Keratinocyte (primary cell): ENCODE measurements at regions not wholly inside any gene's neighbourhood (a gene's known extent, or its start where the extent isn't known, plus 50 kb on each side); places are given as distances from the start of the nearest gene placed in this dataset.

Experiments used
- DNase-seq: peaks from one replicate; pipeline ENCODE4 v3.0.0-alpha.2; 2011; ENCODE audit warnings: low read depth, missing footprints, low spot score
- FAIRE-seq: peaks from 2 replicates; lab custom pipeline; 2011; peaks lifted over from hg19 to GRCh38; lab: Jason Lieb, UNC
- H2AFZ ChIP-seq: 2 replicates; pipeline ENCODE4 v1.6.0; 2012; ENCODE audit warnings: low read length, control low read depth, inconsistent platforms; ENCODE audit not compliant: control insufficient read depth
- H3K27ac ChIP-seq: 2 replicates; pipeline ENCODE4 v1.5.1; 2011; ENCODE audit warnings: low read length; ENCODE audit not compliant: control insufficient read depth, insufficient read depth
- H3K27me3 ChIP-seq: 3 replicates; pipeline ENCODE4 v1.6.0; 2011; ENCODE audit warnings: low read length; ENCODE audit not compliant: control insufficient read depth, insufficient read depth; ENCODE audit errors: extremely low read depth
- H3K36me3 ChIP-seq, 2 experiments: 2 replicates in 1 of 2; 3 replicates in 1 of 2; pipeline ENCODE4 v1.5.1; 2011; ENCODE audit warnings: low read length in 2 of 2, mild to moderate bottlenecking in 1 of 2; ENCODE audit not compliant: control insufficient read depth in 2 of 2, insufficient read depth in 2 of 2; ENCODE audit errors: extremely low read depth in 1 of 2
- H3K4me1 ChIP-seq: 3 replicates; pipeline ENCODE4 v1.5.1; 2011; ENCODE audit warnings: low read length; ENCODE audit not compliant: control insufficient read depth, insufficient read depth; ENCODE audit errors: extremely low read depth
- H3K4me2 ChIP-seq: 3 replicates; pipeline ENCODE4 v1.6.0; 2011; ENCODE audit warnings: low read depth, low read length; ENCODE audit not compliant: control insufficient read depth, insufficient read depth; ENCODE audit errors: extremely low read depth
- H3K4me3 ChIP-seq, 3 experiments: fragments of 200-600 bp in 1 of 3; sonication (generic) in 1 of 3; 2 replicates in 2 of 3; 3 replicates in 1 of 3; pipeline ENCODE4 v1.5.1; 2011 to 2016; ENCODE audit warnings: low read length in 3 of 3, mild to moderate bottlenecking in 3 of 3, control low read depth in 2 of 3, inconsistent platforms in 1 of 3, low read depth in 1 of 3, mixed read lengths in 1 of 3, mixed run types in 1 of 3, moderate library complexity in 1 of 3; ENCODE audit not compliant: control insufficient read depth in 2 of 3, insufficient read depth in 2 of 3; ENCODE audit errors: extremely low read depth in 1 of 3
- H3K79me2 ChIP-seq: 2 replicates; pipeline ENCODE4 v1.6.0; 2012; ENCODE audit warnings: low read length; ENCODE audit not compliant: control insufficient read depth, insufficient read depth
- H3K9ac ChIP-seq: 3 replicates; pipeline ENCODE4 v1.6.0; 2011; ENCODE audit warnings: low read length; ENCODE audit not compliant: control insufficient read depth, insufficient read depth; ENCODE audit errors: extremely low read depth
- H3K9me1 ChIP-seq: 3 replicates; pipeline ENCODE4 v1.6.0; 2011; ENCODE audit warnings: low read length; ENCODE audit not compliant: control insufficient read depth, insufficient read depth; ENCODE audit errors: extremely low read depth
- H3K9me3 ChIP-seq: 2 replicates; pipeline ENCODE4 v1.5.1; 2012; ENCODE audit warnings: low read depth, low read length; ENCODE audit not compliant: control insufficient read depth
- H4K20me1 ChIP-seq: 3 replicates; pipeline ENCODE4 v1.6.0; 2011; ENCODE audit warnings: low read length; ENCODE audit not compliant: control insufficient read depth, insufficient read depth; ENCODE audit errors: extremely low read depth
- EZH2 ChIP-seq: IDR thresholded peaks from one replicate; pipeline ENCODE4 v1.6.1; 2012; ENCODE audit warnings: inconsistent platforms, mild to moderate bottlenecking, low read length, moderate library complexity
- dilution Hi-C: fragments of 300-500 bp; cut with MboI; formaldehyde crosslinking; loops from one replicate; pipeline ENCODE4 v1.7.0; 2020; ENCODE audit warnings: low sequenced_read_pairs; ENCODE audit not compliant: extremely low pct_ligation_motif_present
- TF ChIP-seq, protein P1 (sequence below), 3 experiments: IDR thresholded peaks in 1 of 3; conservative IDR thresholded peaks in 1 of 3; optimal IDR thresholded peaks in 1 of 3; 2 replicates in 2 of 3; 3 replicates in 1 of 3; pipeline versions ENCODE3 to v1.5.1; 2011; ENCODE audit warnings: low read length in 3 of 3, mild to moderate bottlenecking in 3 of 3, moderate library complexity in 2 of 3, control low read depth in 1 of 3, inconsistent platforms in 1 of 3; ENCODE audit not compliant: insufficient read depth in 2 of 3; ENCODE audit errors: extremely low read depth in 1 of 3

DNA sequence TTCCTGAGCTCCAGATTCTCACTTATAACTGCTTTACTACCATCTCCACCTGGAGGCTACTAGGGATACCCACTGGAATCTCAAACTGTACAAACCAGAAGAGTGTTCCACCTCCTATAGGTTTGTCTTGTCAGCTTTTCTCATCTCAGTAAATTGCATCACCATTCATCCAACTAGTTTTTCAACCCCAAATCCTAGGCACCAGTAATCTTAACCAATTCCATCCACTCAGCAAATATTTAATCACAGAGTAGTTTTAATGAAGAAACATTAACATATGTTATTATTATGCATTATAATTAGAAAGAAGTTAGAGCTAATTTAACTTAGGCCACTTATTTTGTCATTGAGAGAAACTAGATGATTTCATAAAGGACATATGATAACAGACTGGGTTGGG is 635.0 kb downstream of the DCDC2C start:
- Histone ChIP-seq H3K4me1 (no peaks in the 10 kb centered on the region), H3K36me3 (no peaks in the 10 kb centered on the region), H3K4me2 (no peak overlapping the region), H3K27ac (no peak overlapping the region), H3K79me2 (no peaks in the 10 kb centered on the region), H3K9me3 (peaks cover 4% of the 10 kb centered on the region), H3K27me3 (no peaks in the 10 kb centered on the region), H3K9me1 (no peaks in the 10 kb centered on the region), H3K9ac (no peak overlapping the region), H3K4me3 (no peak overlapping the region), H2AFZ (no peak overlapping the region), H4K20me1 (no peaks in the 10 kb centered on the region)
- DNase-seq (no peak), FAIRE-seq (no peak)
- dilution Hi-C loops: no loop called here
- TF ChIP-seq, protein P1, sequence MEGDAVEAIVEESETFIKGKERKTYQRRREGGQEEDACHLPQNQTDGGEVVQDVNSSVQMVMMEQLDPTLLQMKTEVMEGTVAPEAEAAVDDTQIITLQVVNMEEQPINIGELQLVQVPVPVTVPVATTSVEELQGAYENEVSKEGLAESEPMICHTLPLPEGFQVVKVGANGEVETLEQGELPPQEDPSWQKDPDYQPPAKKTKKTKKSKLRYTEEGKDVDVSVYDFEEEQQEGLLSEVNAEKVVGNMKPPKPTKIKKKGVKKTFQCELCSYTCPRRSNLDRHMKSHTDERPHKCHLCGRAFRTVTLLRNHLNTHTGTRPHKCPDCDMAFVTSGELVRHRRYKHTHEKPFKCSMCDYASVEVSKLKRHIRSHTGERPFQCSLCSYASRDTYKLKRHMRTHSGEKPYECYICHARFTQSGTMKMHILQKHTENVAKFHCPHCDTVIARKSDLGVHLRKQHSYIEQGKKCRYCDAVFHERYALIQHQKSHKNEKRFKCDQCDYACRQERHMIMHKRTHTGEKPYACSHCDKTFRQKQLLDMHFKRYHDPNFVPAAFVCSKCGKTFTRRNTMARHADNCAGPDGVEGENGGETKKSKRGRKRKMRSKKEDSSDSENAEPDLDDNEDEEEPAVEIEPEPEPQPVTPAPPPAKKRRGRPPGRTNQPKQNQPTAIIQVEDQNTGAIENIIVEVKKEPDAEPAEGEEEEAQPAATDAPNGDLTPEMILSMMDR (optimal IDR thresholded peaks at IDR 0.05 in 1 of 3, IDR thresholded peaks at IDR 0.05 in 1 of 3, conservative IDR thresholded peaks at IDR 0.05 in 1 of 3; ENCODE audit: extremely low read depth in 1 of 3, insufficient read depth in 2 of 3, low read length in 3 of 3): no peak
- TF ChIP-seq EZH2: no peak

DNA sequence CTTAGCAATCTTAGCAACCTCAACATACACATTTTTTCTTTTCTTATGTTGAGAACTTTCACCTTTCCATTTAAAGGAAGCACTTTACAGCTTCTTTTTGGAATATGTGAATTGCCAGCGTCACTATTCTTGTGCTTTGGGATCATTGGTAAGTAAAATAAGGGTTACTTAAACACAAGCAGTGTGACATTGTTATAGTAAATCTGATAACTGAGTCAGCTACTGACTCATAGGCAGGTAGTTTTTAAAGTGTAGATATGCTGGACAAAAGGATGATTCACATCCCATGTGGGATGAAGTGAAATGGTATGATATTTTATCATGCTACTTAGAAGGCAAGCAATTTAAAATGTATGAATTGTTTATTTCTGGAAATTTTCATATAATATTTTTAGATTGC is 637.2 kb downstream of the DCDC2C start:
- no peaks in the 10 kb centered on the region for H3K27me3 ChIP-seq
- no peak for DNase-seq
- TF ChIP-seq, protein P1 (optimal IDR thresholded peaks at IDR 0.05 in 1 of 3, IDR thresholded peaks at IDR 0.05 in 1 of 3, conservative IDR thresholded peaks at IDR 0.05 in 1 of 3; ENCODE audit: extremely low read depth in 1 of 3, insufficient read depth in 2 of 3, low read length in 3 of 3): no peak
- H3K9ac ChIP-seq: no peak overlapping the region
- FAIRE-seq: no peak
- no peaks in the 10 kb centered on the region for H3K79me2 ChIP-seq
- no peak overlapping the region for H3K4me3 ChIP-seq
- H3K9me1 ChIP-seq: no peaks in the 10 kb centered on the region
- dilution Hi-C loops: no loop called here
- no peaks in the 10 kb centered on the region for H3K36me3 ChIP-seq
- H3K4me1 ChIP-seq: no peaks in the 10 kb centered on the region
- H4K20me1 ChIP-seq: no peaks in the 10 kb centered on the region
- H3K4me2 ChIP-seq: no peak overlapping the region
- no peak overlapping the region for H3K27ac ChIP-seq
- no peaks in the 10 kb centered on the region for H3K9me3 ChIP-seq
- H2AFZ ChIP-seq: no peak overlapping the region
